H1 (cell line): ENCODE measurements at regions not wholly inside any gene's neighbourhood (a gene's known extent, or its start where the extent isn't known, plus 50 kb on each side); places are given as distances from the start of the nearest gene placed in this dataset.

Experiments
- HDAC6 ChIP-seq: IDR thresholded peaks from one replicate; pipeline ENCODE4 v1.7.1; 2012; ENCODE audit warnings: low read depth, mild to moderate bottlenecking, inconsistent platforms, low read length, moderate library complexity
- RAD21 ChIP-seq, 2 experiments: IDR thresholded peaks in 1 of 2; conservative IDR thresholded peaks in 1 of 2; 2 replicates each; pipeline ENCODE4 v1.6.1; 2011; ENCODE audit warnings: low read depth in 2 of 2, low read length in 2 of 2, improper control_type of control experiment in 1 of 2, inconsistent platforms in 1 of 2, mild to moderate bottlenecking in 1 of 2, moderate library complexity in 1 of 2
- SIN3A ChIP-seq, 2 experiments: IDR thresholded peaks in 1 of 2; conservative IDR thresholded peaks in 1 of 2; 2 replicates each; pipeline ENCODE4 v1.6.1; 2011 to 2012; ENCODE audit warnings: low read length in 2 of 2, improper control_type of control experiment in 1 of 2, low read depth in 1 of 2, mild to moderate bottlenecking in 1 of 2
- SP1 ChIP-seq: IDR thresholded peaks from 2 replicates; pipeline ENCODE4 v1.6.1; 2011; ENCODE audit warnings: low read depth, low read length
- TAF7 ChIP-seq: optimal IDR thresholded peaks from 2 replicates; pipeline ENCODE3; 2011; ENCODE audit warnings: low read depth, mild to moderate bottlenecking, inconsistent platforms, low read length, moderate library complexity, borderline replicate concordance
- TF ChIP-seq, protein P1 (sequence below): fragments of 300-600 bp; sonication (generic); IDR thresholded peaks from 2 replicates; pipeline ENCODE4 v1.7.1; 2012; ENCODE audit warnings: low read length, moderate library complexity, mild to moderate bottlenecking, inconsistent platforms; ENCODE audit not compliant: insufficient replicate concordance

DNA sequence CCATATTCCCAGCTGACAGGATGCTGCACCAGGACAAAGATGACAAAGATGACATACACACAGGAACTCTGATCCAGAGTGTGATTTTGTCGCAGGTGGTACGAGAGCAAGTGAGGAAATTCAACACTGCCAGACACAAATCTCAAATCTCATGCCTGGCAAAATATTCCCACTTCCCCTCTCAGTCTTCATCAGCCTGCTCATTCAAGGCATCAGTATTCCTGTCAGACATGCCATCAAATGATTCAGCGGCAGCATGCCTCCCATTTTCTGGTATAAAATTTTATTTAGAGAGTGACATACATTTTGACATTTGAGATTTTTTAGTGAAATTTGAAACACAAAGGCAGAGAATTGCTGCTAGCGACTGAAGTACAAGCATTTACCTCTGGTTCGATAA is 228.1 kb upstream of the LMCD1 start (continued):
- TF ChIP-seq, protein P1, sequence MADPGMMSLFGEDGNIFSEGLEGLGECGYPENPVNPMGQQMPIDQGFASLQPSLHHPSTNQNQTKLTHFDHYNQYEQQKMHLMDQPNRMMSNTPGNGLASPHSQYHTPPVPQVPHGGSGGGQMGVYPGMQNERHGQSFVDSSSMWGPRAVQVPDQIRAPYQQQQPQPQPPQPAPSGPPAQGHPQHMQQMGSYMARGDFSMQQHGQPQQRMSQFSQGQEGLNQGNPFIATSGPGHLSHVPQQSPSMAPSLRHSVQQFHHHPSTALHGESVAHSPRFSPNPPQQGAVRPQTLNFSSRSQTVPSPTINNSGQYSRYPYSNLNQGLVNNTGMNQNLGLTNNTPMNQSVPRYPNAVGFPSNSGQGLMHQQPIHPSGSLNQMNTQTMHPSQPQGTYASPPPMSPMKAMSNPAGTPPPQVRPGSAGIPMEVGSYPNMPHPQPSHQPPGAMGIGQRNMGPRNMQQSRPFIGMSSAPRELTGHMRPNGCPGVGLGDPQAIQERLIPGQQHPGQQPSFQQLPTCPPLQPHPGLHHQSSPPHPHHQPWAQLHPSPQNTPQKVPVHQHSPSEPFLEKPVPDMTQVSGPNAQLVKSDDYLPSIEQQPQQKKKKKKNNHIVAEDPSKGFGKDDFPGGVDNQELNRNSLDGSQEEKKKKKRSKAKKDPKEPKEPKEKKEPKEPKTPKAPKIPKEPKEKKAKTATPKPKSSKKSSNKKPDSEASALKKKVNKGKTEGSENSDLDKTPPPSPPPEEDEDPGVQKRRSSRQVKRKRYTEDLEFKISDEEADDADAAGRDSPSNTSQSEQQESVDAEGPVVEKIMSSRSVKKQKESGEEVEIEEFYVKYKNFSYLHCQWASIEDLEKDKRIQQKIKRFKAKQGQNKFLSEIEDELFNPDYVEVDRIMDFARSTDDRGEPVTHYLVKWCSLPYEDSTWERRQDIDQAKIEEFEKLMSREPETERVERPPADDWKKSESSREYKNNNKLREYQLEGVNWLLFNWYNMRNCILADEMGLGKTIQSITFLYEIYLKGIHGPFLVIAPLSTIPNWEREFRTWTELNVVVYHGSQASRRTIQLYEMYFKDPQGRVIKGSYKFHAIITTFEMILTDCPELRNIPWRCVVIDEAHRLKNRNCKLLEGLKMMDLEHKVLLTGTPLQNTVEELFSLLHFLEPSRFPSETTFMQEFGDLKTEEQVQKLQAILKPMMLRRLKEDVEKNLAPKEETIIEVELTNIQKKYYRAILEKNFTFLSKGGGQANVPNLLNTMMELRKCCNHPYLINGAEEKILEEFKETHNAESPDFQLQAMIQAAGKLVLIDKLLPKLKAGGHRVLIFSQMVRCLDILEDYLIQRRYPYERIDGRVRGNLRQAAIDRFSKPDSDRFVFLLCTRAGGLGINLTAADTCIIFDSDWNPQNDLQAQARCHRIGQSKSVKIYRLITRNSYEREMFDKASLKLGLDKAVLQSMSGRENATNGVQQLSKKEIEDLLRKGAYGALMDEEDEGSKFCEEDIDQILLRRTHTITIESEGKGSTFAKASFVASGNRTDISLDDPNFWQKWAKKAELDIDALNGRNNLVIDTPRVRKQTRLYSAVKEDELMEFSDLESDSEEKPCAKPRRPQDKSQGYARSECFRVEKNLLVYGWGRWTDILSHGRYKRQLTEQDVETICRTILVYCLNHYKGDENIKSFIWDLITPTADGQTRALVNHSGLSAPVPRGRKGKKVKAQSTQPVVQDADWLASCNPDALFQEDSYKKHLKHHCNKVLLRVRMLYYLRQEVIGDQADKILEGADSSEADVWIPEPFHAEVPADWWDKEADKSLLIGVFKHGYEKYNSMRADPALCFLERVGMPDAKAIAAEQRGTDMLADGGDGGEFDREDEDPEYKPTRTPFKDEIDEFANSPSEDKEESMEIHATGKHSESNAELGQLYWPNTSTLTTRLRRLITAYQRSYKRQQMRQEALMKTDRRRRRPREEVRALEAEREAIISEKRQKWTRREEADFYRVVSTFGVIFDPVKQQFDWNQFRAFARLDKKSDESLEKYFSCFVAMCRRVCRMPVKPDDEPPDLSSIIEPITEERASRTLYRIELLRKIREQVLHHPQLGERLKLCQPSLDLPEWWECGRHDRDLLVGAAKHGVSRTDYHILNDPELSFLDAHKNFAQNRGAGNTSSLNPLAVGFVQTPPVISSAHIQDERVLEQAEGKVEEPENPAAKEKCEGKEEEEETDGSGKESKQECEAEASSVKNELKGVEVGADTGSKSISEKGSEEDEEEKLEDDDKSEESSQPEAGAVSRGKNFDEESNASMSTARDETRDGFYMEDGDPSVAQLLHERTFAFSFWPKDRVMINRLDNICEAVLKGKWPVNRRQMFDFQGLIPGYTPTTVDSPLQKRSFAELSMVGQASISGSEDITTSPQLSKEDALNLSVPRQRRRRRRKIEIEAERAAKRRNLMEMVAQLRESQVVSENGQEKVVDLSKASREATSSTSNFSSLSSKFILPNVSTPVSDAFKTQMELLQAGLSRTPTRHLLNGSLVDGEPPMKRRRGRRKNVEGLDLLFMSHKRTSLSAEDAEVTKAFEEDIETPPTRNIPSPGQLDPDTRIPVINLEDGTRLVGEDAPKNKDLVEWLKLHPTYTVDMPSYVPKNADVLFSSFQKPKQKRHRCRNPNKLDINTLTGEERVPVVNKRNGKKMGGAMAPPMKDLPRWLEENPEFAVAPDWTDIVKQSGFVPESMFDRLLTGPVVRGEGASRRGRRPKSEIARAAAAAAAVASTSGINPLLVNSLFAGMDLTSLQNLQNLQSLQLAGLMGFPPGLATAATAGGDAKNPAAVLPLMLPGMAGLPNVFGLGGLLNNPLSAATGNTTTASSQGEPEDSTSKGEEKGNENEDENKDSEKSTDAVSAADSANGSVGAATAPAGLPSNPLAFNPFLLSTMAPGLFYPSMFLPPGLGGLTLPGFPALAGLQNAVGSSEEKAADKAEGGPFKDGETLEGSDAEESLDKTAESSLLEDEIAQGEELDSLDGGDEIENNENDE = no peak
- TF ChIP-seq TAF7 (no peak), SP1 (no peak), SIN3A (conservative IDR thresholded peaks at IDR 0.05 in 1 of 2, IDR thresholded peaks at IDR 0.05 in 1 of 2; ENCODE audit: low read depth in 1 of 2, low read length in 2 of 2) (no peak), HDAC6 (no peak), RAD21 (IDR thresholded peaks at IDR 0.05 in 1 of 2, conservative IDR thresholded peaks at IDR 0.05 in 1 of 2; ENCODE audit: low read depth in 2 of 2, low read length in 2 of 2) (no peak)
